Smooth muscle cell of the brain vasculature (primary cell): ENCODE measurements at regions not wholly inside any gene's neighbourhood (a gene's known extent, or its start where the extent isn't known, plus 50 kb on each side); places are given as distances from the start of the nearest gene placed in this dataset.
"Not testable (repeated sequence)": the region's sequence is repeated elsewhere in the genome, so short reads cannot be mapped to it uniquely, and the experiment has no call there.

Experiments used
- DNase-seq: peaks from one replicate; pipeline ENCODE4 v3.0.0-alpha.2; 2012; ENCODE audit warnings: low read depth, low spot score

- no peak for DNase-seq
These were observed 148.8 kb downstream of the CCNG2 start for GRCh38 chr4:77305766-77306165.

GRCh38 chr4:77306496-77306895 is 149.5 kb downstream of the CCNG2 start:
- no peak for DNase-seq

DNA sequence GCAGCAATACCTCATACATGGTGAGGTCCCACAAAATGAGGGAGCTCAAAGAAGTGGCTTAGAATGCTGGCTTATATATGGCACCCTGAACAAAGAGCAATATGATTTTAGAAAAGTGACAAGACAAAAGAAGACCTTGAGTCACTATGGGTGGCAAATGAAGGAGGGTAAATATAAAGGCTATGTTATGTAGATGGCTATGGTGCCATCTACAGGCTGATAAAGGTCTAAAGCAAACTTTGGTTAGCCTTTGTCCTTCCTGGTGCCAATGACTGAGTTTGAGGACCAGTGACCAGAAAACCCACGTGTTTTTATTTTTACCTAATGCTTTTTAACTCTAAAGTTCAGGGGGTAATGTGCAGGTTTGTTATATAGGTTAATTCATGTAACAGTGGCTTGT is 151.8 kb downstream of the CCNG2 start:
- no peak for DNase-seq

DNA sequence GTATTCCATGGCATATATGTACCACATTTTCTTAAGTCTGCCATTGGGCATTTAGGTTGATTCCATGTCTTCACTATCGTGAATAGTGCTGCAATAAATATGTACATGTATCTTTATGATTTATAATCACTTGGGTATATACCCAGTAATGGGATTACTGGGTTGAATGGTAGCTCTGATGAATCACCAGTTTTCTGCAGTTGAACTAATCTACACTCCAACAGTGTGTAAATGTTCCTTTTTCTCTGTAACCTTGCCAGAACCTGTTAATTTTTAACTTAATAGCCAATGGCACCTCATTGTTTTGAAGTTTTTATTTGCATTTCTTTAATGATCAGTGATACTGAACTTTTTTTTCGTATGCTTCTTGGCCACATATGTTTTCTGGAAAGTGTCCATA is 152.5 kb downstream of the CCNG2 start:
- no peak for DNase-seq

DNA sequence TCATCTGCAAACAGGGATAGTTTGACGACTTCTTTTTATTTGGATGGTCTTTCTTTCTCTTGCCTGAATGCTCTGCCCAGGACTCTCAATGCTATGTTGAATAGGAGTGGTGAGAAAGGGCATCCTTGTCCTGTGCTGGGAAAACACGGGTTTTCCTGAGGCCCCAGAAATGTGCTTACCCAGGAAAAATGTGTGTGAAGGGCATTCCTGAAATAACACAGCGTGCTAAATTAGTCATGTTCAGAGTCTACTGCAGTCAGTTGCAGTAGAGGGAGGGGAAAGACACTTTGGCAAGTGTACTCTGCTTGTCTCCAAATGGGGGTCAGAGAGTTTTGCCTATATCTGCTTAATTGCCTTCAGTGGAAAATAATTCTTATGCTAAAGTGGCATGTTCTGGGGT is 153.9 kb downstream of the CCNG2 start:
- DNase-seq: no peak

GRCh38 chr4:77314697-77315096 is 157.7 kb downstream of the CCNG2 start:
- DNase-seq: no peak

DNA sequence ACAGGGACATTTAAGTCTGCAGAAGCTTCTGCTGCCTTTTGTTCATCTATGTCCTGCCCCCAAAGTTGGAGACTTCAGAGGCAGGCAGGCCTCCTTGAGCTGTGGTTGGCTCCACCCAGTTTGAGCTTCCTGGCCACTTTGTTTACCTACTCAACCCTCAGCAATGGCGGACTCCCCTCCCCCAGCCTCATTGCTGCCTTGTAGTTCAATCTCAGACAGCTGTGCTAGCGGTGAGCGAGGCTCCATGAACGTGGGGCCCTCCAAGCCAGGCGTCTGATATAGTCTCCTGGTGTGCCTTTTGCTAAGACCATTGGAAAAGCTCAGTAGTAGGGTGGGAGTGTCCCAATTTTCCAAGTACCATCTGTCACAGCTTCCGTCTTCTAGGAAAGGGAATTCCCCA is 170.1 kb downstream of the CCNG2 start:
- no peak for DNase-seq

- DNase-seq: no peak
These were observed 175.8 kb downstream of the CCNG2 start for GRCh38 chr4:77332696-77333270.

DNA sequence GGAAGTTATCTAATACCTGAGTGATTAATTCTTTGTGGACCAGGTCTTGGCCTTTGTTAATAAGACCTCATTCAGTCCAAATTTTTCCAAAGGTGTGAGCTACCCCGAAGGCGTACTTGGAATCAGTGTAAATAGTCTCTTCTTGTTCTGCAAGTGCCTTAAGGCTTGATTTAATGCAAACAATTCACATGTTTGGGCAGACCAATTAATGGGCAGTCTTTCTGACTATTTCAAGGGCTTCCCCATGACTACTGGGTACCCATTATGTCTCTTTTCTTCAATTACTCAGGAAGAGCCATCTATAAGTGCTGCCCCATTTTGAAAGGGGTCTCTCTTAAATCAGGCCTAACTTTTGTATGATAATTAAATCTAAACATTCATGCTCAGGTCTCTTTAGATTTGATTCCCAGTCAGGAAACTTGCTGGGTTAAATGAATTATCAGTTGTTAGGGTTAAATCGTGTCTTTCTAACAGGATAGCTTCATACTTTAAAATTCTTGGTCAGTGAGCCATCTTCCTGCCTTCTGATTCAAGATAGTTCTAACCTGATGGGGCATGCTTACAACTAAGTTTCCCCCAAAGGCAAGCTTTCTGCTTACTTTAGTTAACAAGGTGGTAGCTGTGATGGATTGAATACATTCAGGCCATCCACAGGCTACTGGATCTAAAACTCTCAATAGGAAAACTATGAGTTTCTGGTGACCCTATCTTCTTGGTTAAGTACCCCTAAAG is 179.6 kb downstream of the CCNG2 start:
- DNase-seq: no peak

- DNase-seq: no peak
These were observed 185.3 kb downstream of the CCNG2 start for GRCh38 chr4:77342170-77342810.

DNA sequence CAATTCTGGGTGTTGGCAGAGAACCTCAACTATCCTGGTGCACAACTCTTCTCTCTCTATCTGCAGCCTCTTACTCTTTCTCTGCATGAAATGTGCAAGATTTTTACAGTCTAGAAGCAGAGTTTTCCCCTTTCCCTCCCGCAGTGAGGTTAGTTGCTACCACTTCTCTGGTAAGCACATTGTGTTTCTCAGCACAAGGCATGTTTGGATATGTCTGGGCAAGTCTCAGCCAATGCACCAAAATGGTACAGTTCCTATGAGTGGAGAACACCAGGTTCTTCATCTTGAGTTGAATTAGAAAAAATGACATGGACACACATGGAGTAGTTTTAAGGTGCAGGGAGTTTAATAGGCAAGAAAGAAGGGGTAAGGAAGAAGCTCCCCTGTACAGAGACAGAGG is 187.0 kb downstream of the CCNG2 start:
- no peak for DNase-seq

- DNase-seq: no peak
These were observed 187.8 kb downstream of the CCNG2 start for GRCh38 chr4:77344784-77345183.

DNA sequence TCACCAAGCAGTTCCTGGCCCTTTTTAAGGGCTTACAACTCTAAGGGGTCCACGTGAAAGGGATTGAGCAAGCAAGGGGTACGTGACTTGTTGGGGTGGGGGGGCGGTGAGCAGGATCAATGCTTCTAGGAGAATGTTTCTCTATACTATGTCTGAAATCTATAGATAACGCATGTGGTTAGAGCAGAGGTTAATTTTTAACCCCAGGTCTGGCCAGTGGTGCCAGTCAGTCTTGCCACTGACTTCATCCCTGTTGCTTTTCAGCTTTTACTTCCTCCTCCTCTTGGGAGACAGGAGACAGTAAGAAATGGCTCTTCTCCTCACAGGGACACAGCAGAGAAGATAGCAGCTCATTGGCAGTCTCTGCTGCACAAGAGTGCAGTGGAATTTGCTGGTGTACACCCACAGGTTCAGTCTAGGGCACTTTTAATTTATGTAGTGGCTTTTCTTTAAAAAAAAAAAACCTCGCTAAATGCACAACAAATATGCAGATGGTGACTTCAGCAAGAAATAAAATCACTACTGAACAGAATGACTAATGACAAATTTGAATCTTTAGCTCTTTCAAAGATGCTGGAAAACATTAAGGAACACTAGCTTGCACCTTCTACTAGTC is 190.5 kb downstream of the CCNG2 start:
- no peak for DNase-seq

- no peak for DNase-seq
These were observed 191.8 kb downstream of the CCNG2 start for GRCh38 chr4:77348815-77349214.

GRCh38 chr4:77349364-77349763 is 192.4 kb downstream of the CCNG2 start:
- no peak for DNase-seq

- DNase-seq: no peak
These were observed 192.8 kb downstream of the CCNG2 start for GRCh38 chr4:77349796-77350195.

GRCh38 chr4:77352192-77352591 is 195.2 kb downstream of the CCNG2 start:
- DNase-seq: no peak

DNA sequence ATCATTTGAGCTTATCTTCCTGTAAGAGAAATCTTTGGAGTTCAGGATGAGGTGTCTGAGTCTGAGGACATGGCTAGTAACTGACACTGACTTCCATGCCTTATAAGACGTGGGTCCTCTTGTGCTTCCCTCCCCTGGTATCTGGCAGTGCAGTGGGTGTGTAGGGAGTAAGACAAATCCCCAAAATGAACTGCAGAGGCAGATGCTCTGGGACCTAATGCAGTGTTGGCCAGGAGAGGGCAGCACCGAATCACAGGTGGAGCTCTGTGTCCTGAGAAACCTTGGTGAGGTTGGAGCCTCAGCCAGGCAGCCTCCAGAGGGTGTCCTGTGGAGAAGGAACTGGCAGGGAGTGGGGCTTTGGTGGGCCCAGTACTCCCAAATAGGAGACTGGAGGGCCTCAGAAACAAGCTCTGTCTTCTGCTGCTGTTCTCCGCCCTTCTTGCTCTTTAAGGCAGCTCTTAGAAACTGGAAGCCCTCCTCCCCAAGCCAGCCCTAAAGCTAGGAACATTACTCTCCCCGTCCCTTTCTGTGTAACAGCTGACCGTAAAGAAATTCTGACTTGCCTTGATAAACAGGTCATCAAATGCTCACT is 196.8 kb downstream of the CCNG2 start:
- not testable (repeated sequence) for DNase-seq

DNA sequence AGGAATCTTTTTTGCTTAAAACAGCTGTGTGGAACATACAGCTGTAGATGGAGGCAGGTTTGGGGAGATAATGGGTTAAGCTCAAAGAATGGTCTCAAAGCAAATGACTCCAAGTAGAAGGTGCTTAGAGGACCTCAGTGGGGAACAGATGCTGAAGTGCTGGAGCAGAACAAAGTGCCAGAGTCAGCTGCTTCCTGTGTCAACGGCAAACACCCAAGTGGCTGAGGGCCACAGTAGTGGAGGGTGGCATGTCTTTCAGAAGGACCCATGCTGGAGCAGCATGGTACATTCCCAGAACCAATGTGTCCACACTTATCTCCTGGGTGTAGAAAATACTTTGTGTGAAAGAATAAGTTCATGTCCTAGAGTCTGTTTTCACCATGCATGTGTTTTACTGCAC is 197.5 kb downstream of the CCNG2 start:
- DNase-seq: no peak

DNA sequence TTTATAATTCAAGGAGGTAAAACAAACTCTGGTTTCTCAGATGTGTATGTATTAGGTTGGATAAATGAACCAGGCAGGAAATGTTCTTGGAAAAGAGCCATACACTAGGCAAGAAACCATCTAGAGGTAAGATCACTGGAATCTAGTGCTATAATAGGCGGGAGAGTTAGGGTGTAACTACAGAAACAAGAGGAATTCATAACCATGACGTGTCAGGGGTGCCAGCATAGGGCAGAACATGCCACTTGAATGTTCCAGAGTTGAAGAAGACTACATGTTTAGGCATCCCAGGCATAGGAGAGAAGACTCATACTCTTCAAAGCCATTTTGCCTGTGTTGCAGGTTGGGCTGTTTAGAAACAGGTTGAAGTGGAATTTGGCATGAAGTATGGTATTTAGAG is 198.7 kb downstream of the CCNG2 start:
- no peak for DNase-seq

- no peak for DNase-seq
These were observed 201.4 kb downstream of the CCNG2 start for GRCh38 chr4:77358315-77358928.

DNA sequence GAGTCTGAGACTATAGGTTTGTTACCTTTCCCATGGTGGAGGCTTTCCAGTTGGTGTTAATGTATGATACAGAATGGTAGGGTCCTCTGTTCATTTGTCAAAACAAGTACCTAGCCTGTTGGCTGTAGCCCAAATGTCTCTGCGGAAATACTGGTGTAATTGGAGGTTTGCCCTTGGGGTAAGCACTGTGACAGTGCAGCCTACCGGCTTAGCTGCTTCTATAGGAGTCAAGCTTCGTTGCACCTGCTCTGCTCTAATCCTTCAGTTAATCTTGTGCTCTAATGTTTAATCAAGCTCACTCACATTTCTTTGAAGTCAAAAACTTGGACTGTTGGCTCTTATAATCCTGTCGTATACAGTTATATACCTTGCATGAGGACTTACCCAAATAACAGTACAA is 203.4 kb downstream of the CCNG2 start:
- DNase-seq: no peak
